H9 (cell line): ENCODE measurements at regions not wholly inside any gene's neighbourhood (a gene's known extent, or its start where the extent isn't known, plus 50 kb on each side); places are given as distances from the start of the nearest gene placed in this dataset.
"Not testable (repeated sequence)": the region's sequence is repeated elsewhere in the genome, so short reads cannot be mapped to it uniquely, and the experiment has no call there.

Source experiments
- DNase-seq: peaks from one replicate; pipeline ENCODE4 v3.0.0-alpha.2; 2017
- H2AFZ ChIP-seq: one replicate; pipeline ENCODE4 v1.6.1; 2013; ENCODE audit warnings: mild to moderate bottlenecking, low read length, control low read depth, moderate library complexity
- H2AK5ac ChIP-seq: 2 replicates; pipeline ENCODE4 v1.6.1; 2013; ENCODE audit warnings: low read length, control low read depth, mixed read lengths; ENCODE audit not compliant: insufficient read length
- H2BK120ac ChIP-seq: one replicate; pipeline ENCODE4 v1.6.1; 2013; ENCODE audit warnings: low read depth, mild to moderate bottlenecking, low read length, control low read depth, inconsistent platforms; ENCODE audit not compliant: poor library complexity, severe bottlenecking
- H2BK12ac ChIP-seq: 2 replicates; pipeline ENCODE4 v1.6.1; 2013; ENCODE audit warnings: low read length, control low read depth, mixed read lengths, low read depth; ENCODE audit not compliant: insufficient read length
- H2BK15ac ChIP-seq: 2 replicates; pipeline ENCODE4 v1.6.1; 2013; ENCODE audit warnings: low read depth, low read length, control low read depth
- H2BK20ac ChIP-seq: one replicate; pipeline ENCODE4 v1.6.1; 2013; ENCODE audit warnings: low read depth, mild to moderate bottlenecking, low read length, control low read depth, inconsistent platforms; ENCODE audit not compliant: poor library complexity, severe bottlenecking
- H2BK5ac ChIP-seq: 2 replicates; pipeline ENCODE4 v1.6.1; 2013; ENCODE audit warnings: low read length, control low read depth, mixed read lengths; ENCODE audit not compliant: insufficient read length
- H3K14ac ChIP-seq: 2 replicates; pipeline ENCODE4 v1.6.1; 2013; ENCODE audit warnings: low read length, control low read depth; ENCODE audit not compliant: insufficient read depth
- H3K18ac ChIP-seq: 2 replicates; pipeline ENCODE4 v1.6.1; 2013; ENCODE audit warnings: low read depth, mild to moderate bottlenecking, mixed read lengths, low read length, control low read depth; ENCODE audit not compliant: insufficient read length
- H3K23ac ChIP-seq: 2 replicates; pipeline ENCODE4 v1.6.1; 2013; ENCODE audit warnings: low read length, control low read depth, mixed read lengths, low read depth; ENCODE audit not compliant: insufficient read length
- H3K23me2 ChIP-seq: 2 replicates; pipeline ENCODE4 v1.6.1; 2013; ENCODE audit warnings: low read depth, mild to moderate bottlenecking, mixed read lengths, low read length, control low read depth; ENCODE audit not compliant: insufficient read length, poor library complexity, severe bottlenecking
- H3K27ac ChIP-seq: 2 replicates; pipeline ENCODE4 v1.5.1; 2013; ENCODE audit warnings: low read length, control low read depth, mixed read lengths, low read depth; ENCODE audit not compliant: insufficient read length
- H3K27me3 ChIP-seq: 2 replicates; pipeline ENCODE4 v1.6.1; 2013; ENCODE audit warnings: low read length, control low read depth, inconsistent platforms; ENCODE audit not compliant: insufficient read depth
- H3K4ac ChIP-seq: 2 replicates; pipeline ENCODE4 v1.6.1; 2013; ENCODE audit warnings: low read depth, mild to moderate bottlenecking, control low read depth, inconsistent platforms, low read length, moderate library complexity
- H3K4me1 ChIP-seq: 2 replicates; pipeline ENCODE4 v1.6.1; 2013; ENCODE audit warnings: low read length, control low read depth, inconsistent platforms; ENCODE audit not compliant: insufficient read depth
- H3K4me2 ChIP-seq: 2 replicates; pipeline ENCODE4 v1.6.1; 2013; ENCODE audit warnings: low read length, control low read depth, mixed read lengths; ENCODE audit not compliant: insufficient read length, insufficient read depth
- H3K56ac ChIP-seq: 2 replicates; pipeline ENCODE4 v1.6.1; 2013; ENCODE audit warnings: low read depth, mild to moderate bottlenecking, mixed read lengths, low read length, control low read depth; ENCODE audit not compliant: insufficient read length
- H3K79me1 ChIP-seq: 2 replicates; pipeline ENCODE4 v1.6.1; 2013; ENCODE audit warnings: low read depth, mild to moderate bottlenecking, moderate library complexity, low read length, control low read depth, inconsistent platforms; ENCODE audit not compliant: insufficient read depth, poor library complexity, severe bottlenecking
- H3K79me2 ChIP-seq: 2 replicates; pipeline ENCODE4 v1.6.1; 2013; ENCODE audit warnings: low read length, control low read depth, inconsistent platforms; ENCODE audit not compliant: insufficient read depth
- H3K9ac ChIP-seq: 2 replicates; pipeline ENCODE4 v1.6.1; 2013; ENCODE audit warnings: low read length, control low read depth, mixed read lengths; ENCODE audit not compliant: insufficient read length; ENCODE audit errors: extremely low read depth
- H3K9me3 ChIP-seq: one replicate; pipeline ENCODE4 v1.6.1; 2013; ENCODE audit warnings: low read depth, low read length, inconsistent platforms; ENCODE audit not compliant: control insufficient read depth
- H3T11ph ChIP-seq: one replicate; pipeline ENCODE4 v1.6.1; 2013; ENCODE audit warnings: mild to moderate bottlenecking, low read length, control low read depth, inconsistent platforms
- H4K20me1 ChIP-seq: one replicate; pipeline ENCODE4 v1.6.1; 2013; ENCODE audit not compliant: control insufficient read depth, insufficient read length, insufficient read depth
- H4K5ac ChIP-seq: 2 replicates; pipeline ENCODE4 v1.6.1; 2013; ENCODE audit warnings: low read depth, mild to moderate bottlenecking, mixed read lengths, low read length, control low read depth; ENCODE audit not compliant: insufficient read length
- H4K8ac ChIP-seq: replicated peaks from 2 replicates; pipeline ENCODE4 v1.6.1; 2013; ENCODE audit warnings: low read length, control low read depth, mixed read lengths, low read depth; ENCODE audit not compliant: insufficient read length
- H4K91ac ChIP-seq: 2 replicates; pipeline ENCODE4 v1.6.1; 2013; ENCODE audit warnings: low read depth, mild to moderate bottlenecking, moderate library complexity, mixed read lengths, low read length, control low read depth; ENCODE audit not compliant: insufficient read length
- H3K27ac Mint-ChIP-seq, 3 experiments: 2 replicates in 2 of 3; 3 replicates in 1 of 3; pipeline ENCODE4 v1.8.0; 2020 to 2021; ENCODE audit warnings: mixed read lengths in 3 of 3, mild to moderate bottlenecking in 1 of 3, moderate library complexity in 1 of 3
- H3K27me3 Mint-ChIP-seq: 2 replicates; pipeline ENCODE4 v1.8.0; 2021; ENCODE audit warnings: low read depth, mild to moderate bottlenecking, moderate library complexity, mixed read lengths
- H3K36me3 Mint-ChIP-seq, 3 experiments: 2 replicates in 2 of 3; 3 replicates in 1 of 3; pipeline ENCODE4 v1.8.0; 2020 to 2021; ENCODE audit warnings: low read depth in 3 of 3, mixed read lengths in 3 of 3; ENCODE audit not compliant: insufficient read depth in 1 of 3
- H3K4me1 Mint-ChIP-seq, 2 experiments: 2 replicates each; pipeline ENCODE4 v1.8.0; 2020; ENCODE audit warnings: mixed read lengths in 2 of 2
- H3K4me3 Mint-ChIP-seq, 2 experiments: 2 replicates in 1 of 2; 3 replicates in 1 of 2; pipeline ENCODE4 v1.8.0; 2020 to 2021; ENCODE audit warnings: mild to moderate bottlenecking in 2 of 2, mixed read lengths in 2 of 2, moderate library complexity in 1 of 2
- H3K9me3 Mint-ChIP-seq, 2 experiments: 2 replicates in 1 of 2; 3 replicates in 1 of 2; pipeline ENCODE4 v1.8.0; 2020; ENCODE audit warnings: mild to moderate bottlenecking in 2 of 2, mixed read lengths in 2 of 2, moderate library complexity in 1 of 2
- WGBS: extraction: QIAGEN DNeasy Blood & Tissue Kit; methylation state at CpG from one replicate; pipeline ENCODE4 v1.1.7; 2013; ENCODE audit warnings: missing lambda C conversion rate, low lambda C conversion rate, mixed read lengths; ENCODE audit not compliant: insufficient read length; ENCODE audit errors: extremely low coverage; 5-methylcytosine and 5-hydroxymethylcytosine counted together
- TF ChIP-seq, protein P1 (sequence below): fragments of 200-600 bp; sonication (generic); conservative IDR thresholded peaks from 3 replicates; pipeline ENCODE4 v1.8.0; 2021; ENCODE audit warnings: antibody characterized with exemption, mild to moderate bottlenecking

DNA sequence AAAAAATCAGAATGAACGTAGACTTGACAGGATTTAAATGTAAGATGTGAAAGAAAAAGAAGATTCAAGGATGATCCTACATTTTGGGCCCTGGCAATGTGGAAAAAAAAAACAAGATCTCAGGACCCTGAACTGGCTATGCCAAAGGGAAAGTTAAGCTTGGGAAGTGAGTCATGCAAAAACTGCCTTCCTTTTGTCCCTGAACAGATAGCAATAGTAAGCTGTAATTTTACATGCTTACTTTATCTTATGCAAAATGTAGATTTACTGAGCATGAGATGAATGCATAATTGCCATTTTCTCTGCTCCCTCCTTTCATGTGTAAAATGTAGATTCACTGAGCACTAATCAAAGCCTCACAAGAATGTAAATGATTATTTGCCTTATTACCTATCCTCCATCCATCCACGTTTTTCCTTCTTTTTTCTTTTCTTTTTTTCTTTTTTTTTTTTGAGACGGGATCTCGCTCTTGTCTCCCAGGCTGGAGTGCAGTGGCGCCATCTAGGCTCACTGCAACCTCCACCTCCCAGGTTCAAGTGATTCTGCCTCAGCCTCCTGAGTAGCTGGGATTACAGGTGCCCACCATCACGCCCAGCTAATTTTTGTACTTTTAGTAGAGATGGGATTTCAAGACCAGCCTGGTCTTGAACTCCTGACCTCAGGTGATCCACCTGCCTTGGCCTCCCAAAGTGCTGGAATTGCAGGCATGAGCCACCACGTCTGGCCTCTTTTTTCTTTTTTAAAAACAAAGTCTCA, 122.7 kb upstream of the PARD3 start:
- peaks cover 33 to 46% of the 10 kb centered on the region in 2 experiments for H3K4me1 Mint-ChIP-seq
- TF ChIP-seq, protein P1, sequence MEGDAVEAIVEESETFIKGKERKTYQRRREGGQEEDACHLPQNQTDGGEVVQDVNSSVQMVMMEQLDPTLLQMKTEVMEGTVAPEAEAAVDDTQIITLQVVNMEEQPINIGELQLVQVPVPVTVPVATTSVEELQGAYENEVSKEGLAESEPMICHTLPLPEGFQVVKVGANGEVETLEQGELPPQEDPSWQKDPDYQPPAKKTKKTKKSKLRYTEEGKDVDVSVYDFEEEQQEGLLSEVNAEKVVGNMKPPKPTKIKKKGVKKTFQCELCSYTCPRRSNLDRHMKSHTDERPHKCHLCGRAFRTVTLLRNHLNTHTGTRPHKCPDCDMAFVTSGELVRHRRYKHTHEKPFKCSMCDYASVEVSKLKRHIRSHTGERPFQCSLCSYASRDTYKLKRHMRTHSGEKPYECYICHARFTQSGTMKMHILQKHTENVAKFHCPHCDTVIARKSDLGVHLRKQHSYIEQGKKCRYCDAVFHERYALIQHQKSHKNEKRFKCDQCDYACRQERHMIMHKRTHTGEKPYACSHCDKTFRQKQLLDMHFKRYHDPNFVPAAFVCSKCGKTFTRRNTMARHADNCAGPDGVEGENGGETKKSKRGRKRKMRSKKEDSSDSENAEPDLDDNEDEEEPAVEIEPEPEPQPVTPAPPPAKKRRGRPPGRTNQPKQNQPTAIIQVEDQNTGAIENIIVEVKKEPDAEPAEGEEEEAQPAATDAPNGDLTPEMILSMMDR: peak; percentile 70

More for the DNA sequence above, 122.7 kb upstream of the PARD3 start:
- H3K56ac ChIP-seq, H3K4me3 Mint-ChIP-seq, H3K14ac ChIP-seq, H3K9me3 ChIP-seq, H4K91ac ChIP-seq, H2BK12ac ChIP-seq, H3K18ac ChIP-seq, H3K4me1 ChIP-seq, H2BK15ac ChIP-seq, H2BK5ac ChIP-seq, H2AFZ ChIP-seq, H2BK20ac ChIP-seq, H3K27me3 Mint-ChIP-seq, H3K79me2 ChIP-seq, H2BK120ac ChIP-seq, H2AK5ac ChIP-seq, H3K27me3 ChIP-seq, H3K27ac ChIP-seq, DNase-seq, H3K9me3 Mint-ChIP-seq, H3T11ph ChIP-seq, H3K9ac ChIP-seq, H3K23me2 ChIP-seq, H3K36me3 Mint-ChIP-seq, H3K79me1 ChIP-seq, H3K23ac ChIP-seq, H4K8ac ChIP-seq, H4K5ac ChIP-seq, H3K4me2 ChIP-seq, H3K4ac ChIP-seq, H4K20me1 ChIP-seq: not testable (repeated sequence)
- H3K27ac Mint-ChIP-seq: peak overlapping the region; percentile 15 to 68 (median 61); a peak in 4 of 7 replicates
- no CpG with 5 or more reads among the region's 7 CpGs for WGBS
